ENCODE measurements at regions not wholly inside any gene's neighbourhood (a gene's known extent, or its start where the extent isn't known, plus 50 kb on each side); places are given as distances from the start of the nearest gene placed in this dataset.

GRCh38 chr4:185881430-185881829 lies 69.4 kb upstream of the SORBS2 start:
- TF ChIP-seq CTCF (conservative IDR thresholded peaks at IDR 0.05; ENCODE audit: low read length), result no peak
- DNase-seq (ENCODE audit: low read depth), result peak; percentile 82

GRCh38 chr4:185883591-185883990 lies 71.6 kb upstream of the SORBS2 start:
- no peak for DNase-seq (ENCODE audit: low read depth)
- H3K4me3 ChIP-seq (ENCODE audit: low read length), result no peak overlapping the region
- TF ChIP-seq CTCF (conservative IDR thresholded peaks at IDR 0.05; ENCODE audit: low read length), result no peak

More at GRCh38 chr4:185881430-185881829, 69.4 kb upstream of the SORBS2 start:
- no peak overlapping the region for H3K4me3 ChIP-seq (ENCODE audit: low read length)

- no peak overlapping the region for H3K4me3 ChIP-seq (ENCODE audit: low read length)
- no peak for DNase-seq (ENCODE audit: low read depth)
- no peak for TF ChIP-seq CTCF (conservative IDR thresholded peaks at IDR 0.05; ENCODE audit: low read length)
Measured at GRCh38 chr4:185885075-185885474, 73.1 kb upstream of the SORBS2 start.

GRCh38 chr4:185885604-185886003 lies 73.6 kb upstream of the SORBS2 start:
- no peak overlapping the region for H3K4me3 ChIP-seq (ENCODE audit: low read length)
- TF ChIP-seq CTCF (conservative IDR thresholded peaks at IDR 0.05; ENCODE audit: low read length), result no peak
- no peak for DNase-seq (ENCODE audit: low read depth)

GRCh38 chr4:185886832-185887524 lies 75.0 kb upstream of the SORBS2 start:
- no peak overlapping the region for H3K4me3 ChIP-seq (ENCODE audit: low read length)
- TF ChIP-seq CTCF (conservative IDR thresholded peaks at IDR 0.05; ENCODE audit: low read length), result no peak
- DNase-seq (ENCODE audit: low read depth), result no peak

GRCh38 chr4:185888676-185889075 lies 76.7 kb upstream of the SORBS2 start:
- no peak for DNase-seq (ENCODE audit: low read depth)
- TF ChIP-seq CTCF (conservative IDR thresholded peaks at IDR 0.05; ENCODE audit: low read length), result no peak
- no peak overlapping the region for H3K4me3 ChIP-seq (ENCODE audit: low read length)

- DNase-seq (ENCODE audit: low read depth), result no peak
- H3K4me3 ChIP-seq (ENCODE audit: low read length), result no peak overlapping the region
- TF ChIP-seq CTCF (conservative IDR thresholded peaks at IDR 0.05; ENCODE audit: low read length), result no peak
Measured at GRCh38 chr4:185889585-185889984, 77.6 kb upstream of the SORBS2 start.
